IMR-90 (cell line): ENCODE measurements at regions not wholly inside any gene's neighbourhood (a gene's known extent, or its start where the extent isn't known, plus 50 kb on each side); places are given as distances from the start of the nearest gene placed in this dataset.
"Not testable (repeated sequence)": the region's sequence is repeated elsewhere in the genome, so short reads cannot be mapped to it uniquely, and the experiment has no call there.

ENCODE experiments used
- ATAC-seq: fragments of 200-7000 bp; cut with Tn5 transposase; 2 replicates; pipeline ENCODE4 v1.9.1; 2020; ENCODE audit warnings: low read depth, mild to moderate bottlenecking, moderate library complexity
- BruUV-seq: library from RNA; stranded (reverse); fragments of 400-500 nt; replicated peaks from 2 replicates; lab custom pipeline; 2021; lab: Mats Ljungman, UMichigan
- CTCF ChIA-PET: fragments of 300-600 bp; formaldehyde crosslinking; extraction: SDS; loops from one replicate; lab custom pipeline; 2021; ENCODE audit warnings: antibody characterized with exemption; lab: Yijun Ruan, JAX
- POLR2A ChIA-PET: fragments of 300-600 bp; sonication (Branson Sonifier 250); formaldehyde crosslinking; loops from one replicate; lab custom pipeline; 2022; ENCODE audit warnings: antibody characterized with exemption; ENCODE audit not compliant: unreplicated experiment; lab: Charles Lee
- DNase-seq: peaks from one replicate; pipeline ENCODE4 v3.0.0; 2013
- H2AFZ ChIP-seq: replicated peaks from 2 replicates; pipeline ENCODE3; 2013; ENCODE audit warnings: low read length, mild to moderate bottlenecking; ENCODE audit not compliant: poor library complexity
- H2AK5ac ChIP-seq: 2 replicates; pipeline ENCODE4 v1.6.1; 2013; ENCODE audit warnings: low read depth, low read length, inconsistent platforms
- H2AK9ac ChIP-seq: replicated peaks from 2 replicates; pipeline ENCODE3; 2013; ENCODE audit warnings: mild to moderate bottlenecking, low read depth, low read length, moderate library complexity; ENCODE audit not compliant: poor library complexity
- H2BK120ac ChIP-seq: 2 replicates; pipeline ENCODE4 v1.6.1; 2013; ENCODE audit warnings: low read depth, low read length, inconsistent platforms
- H2BK15ac ChIP-seq: 3 replicates; pipeline ENCODE4 v1.6.1; 2013; ENCODE audit warnings: low read depth, low read length, inconsistent platforms
- H2BK20ac ChIP-seq: 2 replicates; pipeline ENCODE4 v1.6.1; 2013; ENCODE audit warnings: low read depth, mild to moderate bottlenecking, inconsistent platforms, low read length, moderate library complexity
- H2BK5ac ChIP-seq: 2 replicates; pipeline ENCODE4 v1.6.1; 2013; ENCODE audit warnings: mild to moderate bottlenecking, low read depth, low read length, inconsistent platforms; ENCODE audit not compliant: poor library complexity, severe bottlenecking
- H3K14ac ChIP-seq: replicated peaks from 2 replicates; pipeline ENCODE4 v1.6.1; 2013; ENCODE audit warnings: low read depth, low read length, inconsistent platforms
- H3K18ac ChIP-seq: 2 replicates; pipeline ENCODE4 v1.6.1; 2013; ENCODE audit warnings: low read depth, low read length, control low read depth
- H3K23ac ChIP-seq: 2 replicates; pipeline ENCODE4 v1.6.1; 2013; ENCODE audit warnings: low read depth, low read length, inconsistent platforms
- H3K27ac ChIP-seq: 2 replicates; pipeline ENCODE4 v1.5.1; 2013; ENCODE audit warnings: mild to moderate bottlenecking, control low read depth, low read length; ENCODE audit not compliant: insufficient read depth
- H3K27me3 ChIP-seq: 2 replicates; pipeline ENCODE4 v1.6.1; 2013; ENCODE audit warnings: low read length; ENCODE audit not compliant: control insufficient read depth, insufficient read depth
- H3K36me3 ChIP-seq: 2 replicates; pipeline ENCODE4 v1.6.1; 2013; ENCODE audit warnings: low read length, mixed read lengths; ENCODE audit not compliant: control insufficient read depth, insufficient read depth
- H3K4ac ChIP-seq: 2 replicates; pipeline ENCODE4 v1.6.1; 2013; ENCODE audit warnings: low read depth, low read length, inconsistent platforms
- H3K4me1 ChIP-seq: 2 replicates; pipeline ENCODE4 v1.6.1; 2013; ENCODE audit warnings: low read length, mixed read lengths; ENCODE audit not compliant: control insufficient read depth, insufficient read depth
- H3K4me2 ChIP-seq: 2 replicates; pipeline ENCODE4 v1.6.1; 2013; ENCODE audit warnings: low read depth, mild to moderate bottlenecking, control low read depth, low read length, moderate library complexity
- H3K4me3 ChIP-seq: 2 replicates; pipeline ENCODE4 v1.5.1; 2013; ENCODE audit warnings: low read depth, mild to moderate bottlenecking, control low read depth, low read length, moderate library complexity; ENCODE audit not compliant: insufficient read depth
- H3K56ac ChIP-seq: 2 replicates; pipeline ENCODE4 v1.6.1; 2013; ENCODE audit warnings: low read length, inconsistent platforms; ENCODE audit not compliant: insufficient read depth; ENCODE audit errors: extremely low read depth
- H3K79me1 ChIP-seq, 2 experiments: 2 replicates each; pipeline ENCODE4 v1.6.1; 2013; ENCODE audit warnings: low read length in 2 of 2, inconsistent platforms in 1 of 2, low read depth in 1 of 2
- H3K9ac ChIP-seq: 2 replicates; pipeline ENCODE4 v1.6.1; 2013; ENCODE audit warnings: low read depth, low read length, control low read depth
- H3K9me1 ChIP-seq: 2 replicates; pipeline ENCODE4 v1.6.1; 2013; ENCODE audit warnings: low read length, inconsistent platforms; ENCODE audit not compliant: insufficient read depth
- H3K9me3 ChIP-seq: 2 replicates; pipeline ENCODE4 v1.6.1; 2013; ENCODE audit warnings: low read length; ENCODE audit not compliant: control insufficient read depth, insufficient read depth
- H4K20me1 ChIP-seq: 2 replicates; pipeline ENCODE4 v1.6.1; 2013; ENCODE audit warnings: low read length, inconsistent platforms; ENCODE audit not compliant: insufficient read depth
- H4K5ac ChIP-seq: 2 replicates; pipeline ENCODE4 v1.6.1; 2013; ENCODE audit warnings: mild to moderate bottlenecking, low read depth, low read length, control low read depth
- H4K8ac ChIP-seq, 2 experiments: 2 replicates each; pipeline ENCODE4 v1.6.1; 2013; ENCODE audit warnings: low read depth in 2 of 2, low read length in 2 of 2, control low read depth in 1 of 2, inconsistent platforms in 1 of 2
- H4K91ac ChIP-seq: 2 replicates; pipeline ENCODE4 v1.6.1; 2013; ENCODE audit warnings: low read depth, low read length, inconsistent platforms; ENCODE audit not compliant: insufficient read depth
- WGBS, 2 experiments: methylation state at CpG; one replicate each; pipeline versions ENCODE4 v1.1.5 to v1.1.7; 2013; ENCODE audit warnings: missing lambda C conversion rate in 2 of 2; ENCODE audit not compliant: insufficient read length in 1 of 2; ENCODE audit errors: extremely low coverage in 2 of 2; 5-methylcytosine and 5-hydroxymethylcytosine counted together
- dilution Hi-C: fragments of 300-500 bp; cut with HindIII; formaldehyde crosslinking; loops from one replicate; pipeline ENCODE4 v1.14.3; 2018; ENCODE audit warnings: low sequenced_read_pairs; ENCODE audit not compliant: unreplicated experiment
- in situ Hi-C: fragments of 300-500 bp; cut with MboI; formaldehyde crosslinking; loops from 3 replicates; pipeline ENCODE4 v1.14.3; 2019; ENCODE audit warnings: low sequenced_read_pairs, inconsistent platforms, mixed read lengths
- intact Hi-C: fragments of 100-400 bp; cut with micrococcal nuclease; formaldehyde crosslinking; loops from 2 replicates; pipeline ENCODE4 v1.10.0; 2022

GRCh38 chr4:177193024-177193715 lies 116.5 kb upstream of the NEIL3 start:
- H3K56ac ChIP-seq, H3K4me2 ChIP-seq, dilution Hi-C loops, H2AFZ ChIP-seq, H3K27ac ChIP-seq, H2BK5ac ChIP-seq, H3K9me1 ChIP-seq, H4K20me1 ChIP-seq, H3K27me3 ChIP-seq, H2BK20ac ChIP-seq, H3K4ac ChIP-seq, H3K79me1 ChIP-seq, H2BK15ac ChIP-seq, DNase-seq, H3K9ac ChIP-seq, H2AK5ac ChIP-seq, H3K18ac ChIP-seq, ATAC-seq, CTCF ChIA-PET, H3K4me1 ChIP-seq, H4K8ac ChIP-seq, H2AK9ac ChIP-seq, H4K5ac ChIP-seq, H4K91ac ChIP-seq, POLR2A ChIA-PET, H3K14ac ChIP-seq, H3K36me3 ChIP-seq, BruUV-seq, H2BK120ac ChIP-seq, H3K23ac ChIP-seq, H3K9me3 ChIP-seq, in situ Hi-C loops, H3K4me3 ChIP-seq: not testable (repeated sequence)
- intact Hi-C loops, result loop anchor here (5.0 kb wide), 1 partner anchor 39 kb away; no protein-coding TSS in a partner anchor
- 100% methylated on average over 1 of the region's 47 CpGs; no CpG with 5 or more reads in 1 of the 2 experiments for WGBS, 2 experiments
